ENCODE measurements at regions not wholly inside any gene's neighbourhood (a gene's known extent, or its start where the extent isn't known, plus 50 kb on each side); places are given as distances from the start of the nearest gene placed in this dataset.

DNA sequence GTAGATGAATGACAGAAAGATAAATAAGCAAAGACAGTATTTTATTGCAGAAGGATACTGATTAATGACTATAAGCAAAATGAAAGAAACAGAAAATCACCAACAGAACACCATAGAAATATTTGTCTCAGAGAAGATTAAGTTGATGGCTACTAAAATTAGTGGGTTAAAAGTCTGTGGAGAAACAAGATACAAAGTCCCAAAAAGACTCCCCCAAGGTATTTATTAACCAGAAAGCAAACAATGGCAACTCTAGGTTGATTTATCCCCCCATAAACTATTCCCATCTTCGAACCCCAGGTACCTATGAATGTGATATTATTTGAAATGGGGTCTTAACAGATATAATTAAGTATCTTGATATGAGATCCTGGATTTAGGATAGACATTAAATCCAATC, 1104.5 kb upstream of the PHF14 start:
- Histone ChIP-seq H3K79me1 (ENCODE audit: low read depth in 1 of 2, low read length in 2 of 2) (no peaks in the 10 kb centered on the region), H2BK15ac (ENCODE audit: low read depth, low read length) (no peak overlapping the region), H2BK20ac (ENCODE audit: low read depth, low read length) (no peak overlapping the region), H3K4me2 (ENCODE audit: low read depth, low read length) (no peak overlapping the region), H3K56ac (ENCODE audit: extremely low read depth, insufficient read depth, low read length) (no peak overlapping the region), H4K91ac (ENCODE audit: insufficient read depth, low read depth, low read length) (no peak overlapping the region), H2AK5ac (ENCODE audit: low read depth, low read length) (no peak overlapping the region), H3K4me3 (ENCODE audit: insufficient read depth, low read depth, low read length) (no peak overlapping the region), H3K4me1 (ENCODE audit: control insufficient read depth, insufficient read depth, low read length) (no peaks in the 10 kb centered on the region), H2BK5ac (ENCODE audit: low read depth, low read length, poor library complexity, severe bottlenecking) (no peak overlapping the region), H3K27ac (ENCODE audit: insufficient read depth, low read length) (no peak overlapping the region), H4K8ac (ENCODE audit: low read depth in 2 of 2, low read length in 2 of 2) (no peak overlapping the region), H3K9me3 (ENCODE audit: control insufficient read depth, insufficient read depth, low read length) (peaks cover 2% of the 10 kb centered on the region; the same call in 1 of the 2 replicates), H3K23ac (ENCODE audit: low read depth, low read length) (no peak overlapping the region), H3K36me3 (ENCODE audit: control insufficient read depth, insufficient read depth, low read length) (no peaks in the 10 kb centered on the region), H3K18ac (ENCODE audit: low read depth, low read length) (no peak overlapping the region), H4K20me1 (ENCODE audit: insufficient read depth, low read length) (no peaks in the 10 kb centered on the region), H3K27me3 (ENCODE audit: control insufficient read depth, insufficient read depth, low read length) (no peaks in the 10 kb centered on the region), H4K5ac (ENCODE audit: low read depth, low read length) (no peak overlapping the region), H3K14ac (replicated peaks; ENCODE audit: low read depth, low read length) (no peak overlapping the region), H3K9ac (ENCODE audit: low read depth, low read length) (no peak overlapping the region), H2AFZ (replicated peaks; ENCODE audit: low read length, poor library complexity) (no peak overlapping the region), H2BK120ac (ENCODE audit: low read depth, low read length) (no peak overlapping the region), H2AK9ac (replicated peaks; ENCODE audit: low read depth, low read length, poor library complexity) (no peak overlapping the region), H3K4ac (ENCODE audit: low read depth, low read length) (no peak overlapping the region), H3K9me1 (ENCODE audit: insufficient read depth, low read length) (no peaks in the 10 kb centered on the region)
- POLR2A ChIA-PET (ENCODE audit: unreplicated experiment), result no interaction called here
- intact Hi-C loops (cut with micrococcal nuclease), result no loop called here
- TF ChIP-seq FOS (IDR thresholded peaks at IDR 0.05; ENCODE audit: low read depth, low read length), result no peak
- TF ChIP-seq CEBPB (IDR thresholded peaks at IDR 0.05; ENCODE audit: low read depth, low read length), result no peak
- no peak for TF ChIP-seq RCOR1 (IDR thresholded peaks at IDR 0.05; ENCODE audit: insufficient replicate concordance, low read length)
- TF ChIP-seq BHLHE40 (IDR thresholded peaks at IDR 0.05; ENCODE audit: low read depth, low read length), result no peak
- no peak for TF ChIP-seq NFE2L2 (IDR thresholded peaks at IDR 0.05; ENCODE audit: low read depth, low read length)
- no peak for TF ChIP-seq SMC3 (IDR thresholded peaks at IDR 0.05; ENCODE audit: low read depth, low read length)
- TF ChIP-seq, protein P1, sequence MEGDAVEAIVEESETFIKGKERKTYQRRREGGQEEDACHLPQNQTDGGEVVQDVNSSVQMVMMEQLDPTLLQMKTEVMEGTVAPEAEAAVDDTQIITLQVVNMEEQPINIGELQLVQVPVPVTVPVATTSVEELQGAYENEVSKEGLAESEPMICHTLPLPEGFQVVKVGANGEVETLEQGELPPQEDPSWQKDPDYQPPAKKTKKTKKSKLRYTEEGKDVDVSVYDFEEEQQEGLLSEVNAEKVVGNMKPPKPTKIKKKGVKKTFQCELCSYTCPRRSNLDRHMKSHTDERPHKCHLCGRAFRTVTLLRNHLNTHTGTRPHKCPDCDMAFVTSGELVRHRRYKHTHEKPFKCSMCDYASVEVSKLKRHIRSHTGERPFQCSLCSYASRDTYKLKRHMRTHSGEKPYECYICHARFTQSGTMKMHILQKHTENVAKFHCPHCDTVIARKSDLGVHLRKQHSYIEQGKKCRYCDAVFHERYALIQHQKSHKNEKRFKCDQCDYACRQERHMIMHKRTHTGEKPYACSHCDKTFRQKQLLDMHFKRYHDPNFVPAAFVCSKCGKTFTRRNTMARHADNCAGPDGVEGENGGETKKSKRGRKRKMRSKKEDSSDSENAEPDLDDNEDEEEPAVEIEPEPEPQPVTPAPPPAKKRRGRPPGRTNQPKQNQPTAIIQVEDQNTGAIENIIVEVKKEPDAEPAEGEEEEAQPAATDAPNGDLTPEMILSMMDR (conservative IDR thresholded peaks at IDR 0.05; ENCODE audit: low read depth, low read length), result no peak
- TF ChIP-seq CHD1 (IDR thresholded peaks at IDR 0.05; ENCODE audit: low read depth, low read length), result no peak
- no peak for TF ChIP-seq POLR2A (IDR thresholded peaks at IDR 0.05; ENCODE audit: low read depth, low read length)
- no peak for TF ChIP-seq MXI1 (IDR thresholded peaks at IDR 0.05; ENCODE audit: borderline replicate concordance, low read depth, low read length)
- no peak for TF ChIP-seq MAZ (IDR thresholded peaks at IDR 0.05; ENCODE audit: borderline replicate concordance, low read depth, low read length)
- no peak for TF ChIP-seq RAD21 (IDR thresholded peaks at IDR 0.05; ENCODE audit: low read length)
- no peak for TF ChIP-seq RFX5 (IDR thresholded peaks at IDR 0.05; ENCODE audit: low read depth, low read length)
- TF ChIP-seq, protein P2, sequence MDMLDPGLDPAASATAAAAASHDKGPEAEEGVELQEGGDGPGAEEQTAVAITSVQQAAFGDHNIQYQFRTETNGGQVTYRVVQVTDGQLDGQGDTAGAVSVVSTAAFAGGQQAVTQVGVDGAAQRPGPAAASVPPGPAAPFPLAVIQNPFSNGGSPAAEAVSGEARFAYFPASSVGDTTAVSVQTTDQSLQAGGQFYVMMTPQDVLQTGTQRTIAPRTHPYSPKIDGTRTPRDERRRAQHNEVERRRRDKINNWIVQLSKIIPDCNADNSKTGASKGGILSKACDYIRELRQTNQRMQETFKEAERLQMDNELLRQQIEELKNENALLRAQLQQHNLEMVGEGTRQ (IDR thresholded peaks at IDR 0.05; ENCODE audit: low read depth, low read length), result no peak
- TF ChIP-seq MAFK (IDR thresholded peaks at IDR 0.05; ENCODE audit: low read depth, low read length), result no peak
- TF ChIP-seq, protein P3, sequence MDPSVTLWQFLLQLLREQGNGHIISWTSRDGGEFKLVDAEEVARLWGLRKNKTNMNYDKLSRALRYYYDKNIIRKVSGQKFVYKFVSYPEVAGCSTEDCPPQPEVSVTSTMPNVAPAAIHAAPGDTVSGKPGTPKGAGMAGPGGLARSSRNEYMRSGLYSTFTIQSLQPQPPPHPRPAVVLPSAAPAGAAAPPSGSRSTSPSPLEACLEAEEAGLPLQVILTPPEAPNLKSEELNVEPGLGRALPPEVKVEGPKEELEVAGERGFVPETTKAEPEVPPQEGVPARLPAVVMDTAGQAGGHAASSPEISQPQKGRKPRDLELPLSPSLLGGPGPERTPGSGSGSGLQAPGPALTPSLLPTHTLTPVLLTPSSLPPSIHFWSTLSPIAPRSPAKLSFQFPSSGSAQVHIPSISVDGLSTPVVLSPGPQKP (IDR thresholded peaks at IDR 0.05; ENCODE audit: borderline replicate concordance, low read depth, low read length), result no peak
- dilution Hi-C loops (cut with HindIII; ENCODE audit: low sequenced_read_pairs, unreplicated experiment), result no loop called here
- no peak for DNase-seq
- in situ Hi-C loops (cut with MboI; ENCODE audit: low sequenced_read_pairs), result no loop called here
- no CpG with 5 or more reads among the region's 1 CpG for WGBS, 2 experiments (ENCODE audit: extremely low coverage in 2 of 2, insufficient read length in 1 of 2)
- no peak for ATAC-seq (ENCODE audit: low read depth)
- CTCF ChIA-PET, result no interaction called here
- no TSS peak for BruUV-seq (replicated peaks)

Measured in IMR-90 (cell line).